D341Med (cell line): ENCODE measurements at regions not wholly inside any gene's neighbourhood (a gene's known extent, or its start where the extent isn't known, plus 50 kb on each side); places are given as distances from the start of the nearest gene placed in this dataset.
"Not testable (repeated sequence)": the region's sequence is repeated elsewhere in the genome, so short reads cannot be mapped to it uniquely, and the experiment has no call there.

Experiments
- DNase-seq: peaks from one replicate; pipeline ENCODE4 v3.0.0; 2012; ENCODE audit warnings: low spot score

GRCh38 chr10:78650122-78650521 lies 418.6 kb upstream of the ZMIZ1 start:
- no peak for DNase-seq

- DNase-seq = no peak
Measured at GRCh38 chr10:78651287-78651686, 417.5 kb upstream of the ZMIZ1 start.

GRCh38 chr10:78653555-78653954 lies 415.2 kb upstream of the ZMIZ1 start:
- DNase-seq = no peak

- DNase-seq = no peak
Measured at GRCh38 chr10:78654047-78654590, 414.6 kb upstream of the ZMIZ1 start.

- DNase-seq = no peak
Measured at GRCh38 chr10:78655979-78656378, 412.8 kb upstream of the ZMIZ1 start.

GRCh38 chr10:78656417-78657162 lies 412.2 kb upstream of the ZMIZ1 start:
- no peak for DNase-seq

GRCh38 chr10:78657163-78657861 lies 411.5 kb upstream of the ZMIZ1 start:
- peak; percentile 77 for DNase-seq

- DNase-seq = no peak
Measured at GRCh38 chr10:78657862-78658165, 411.0 kb upstream of the ZMIZ1 start.

GRCh38 chr10:78658645-78659597 lies 409.8 kb upstream of the ZMIZ1 start:
- no peak for DNase-seq

GRCh38 chr10:78659598-78659967 lies 409.2 kb upstream of the ZMIZ1 start:
- no peak for DNase-seq

GRCh38 chr10:78660446-78661106 lies 408.2 kb upstream of the ZMIZ1 start:
- no peak for DNase-seq

GRCh38 chr10:78663721-78664120 lies 405.0 kb upstream of the ZMIZ1 start:
- no peak for DNase-seq

- DNase-seq = no peak
Measured at GRCh38 chr10:78664929-78665553, 403.7 kb upstream of the ZMIZ1 start.

- no peak for DNase-seq
Measured at GRCh38 chr10:78672918-78673317, 395.8 kb upstream of the ZMIZ1 start.

GRCh38 chr10:78681141-78681540 lies 387.6 kb upstream of the ZMIZ1 start:
- not testable (repeated sequence) for DNase-seq

GRCh38 chr10:78681986-78682385 lies 386.8 kb upstream of the ZMIZ1 start:
- not testable (repeated sequence) for DNase-seq

GRCh38 chr10:78684947-78685346 lies 383.8 kb upstream of the ZMIZ1 start:
- no peak for DNase-seq

- DNase-seq = no peak
Measured at GRCh38 chr10:78685466-78686103, 383.2 kb upstream of the ZMIZ1 start.

GRCh38 chr10:78686444-78687060 lies 382.2 kb upstream of the ZMIZ1 start:
- no peak for DNase-seq

- DNase-seq = no peak
Measured at GRCh38 chr10:78687626-78688025, 381.1 kb upstream of the ZMIZ1 start.
